GM12878 (cell line): ENCODE measurements at regions not wholly inside any gene's neighbourhood (a gene's known extent, or its start where the extent isn't known, plus 50 kb on each side); places are given as distances from the start of the nearest gene placed in this dataset.

Source experiments
- ATAC-seq: fragments of 200-7000 bp; cut with Tn5 transposase; 3 replicates; pipeline ENCODE4 v1.9.1; 2020; ENCODE audit warnings: mild to moderate bottlenecking, moderate library complexity
- BruUV-seq: library from RNA; stranded (reverse); fragments of 400-500 nt; replicated peaks from 2 replicates; lab custom pipeline; 2021; lab: Mats Ljungman, UMichigan
- CTCF ChIA-PET: fragments of 300-600 bp; sonication (Branson Sonifier 250); formaldehyde crosslinking; extraction: SDS; loops from one replicate; lab custom pipeline; 2021; ENCODE audit warnings: inconsistent platforms; lab: Yijun Ruan, JAX
- POLR2A ChIA-PET: fragments of 350-600 bp; formaldehyde crosslinking; extraction: SDS; loops from one replicate; lab custom pipeline; 2021; ENCODE audit warnings: inconsistent platforms; lab: Charles Lee
- RAD21 ChIA-PET: fragments of 300-600 bp; sonication (Branson Sonifier 250); formaldehyde crosslinking; loops from one replicate; lab custom pipeline; 2023; ENCODE audit warnings: antibody characterized with exemption; ENCODE audit not compliant: unreplicated experiment; lab: Charles Lee
- SMC1A ChIA-PET: fragments of 300-600 bp; sonication (Branson Sonifier 250); formaldehyde crosslinking; loops from one replicate; lab custom pipeline; 2023; ENCODE audit not compliant: unreplicated experiment, uncharacterized antibody; lab: Charles Lee
- DNase-seq: peaks from one replicate; pipeline ENCODE4 v3.0.0-alpha.2; 2011; ENCODE audit warnings: low read depth, low spot score
- FAIRE-seq: peaks from 3 replicates; lab custom pipeline; 2011; peaks lifted over from hg19 to GRCh38; lab: Jason Lieb, UNC
- H2AFZ ChIP-seq: 2 replicates; pipeline ENCODE4 v1.6.0; 2011; ENCODE audit warnings: low read depth, low read length, control low read depth; ENCODE audit not compliant: control insufficient read depth
- H3K27ac ChIP-seq: 2 replicates; pipeline ENCODE4 v1.5.1; 2011; ENCODE audit warnings: control low read depth; ENCODE audit not compliant: control insufficient read depth, insufficient read depth
- H3K27me3 ChIP-seq, 2 experiments: replicated peaks in 1 of 2; 2 replicates each; pipeline versions ENCODE4 v1.6.0 to v1.6.1; 2011; ENCODE audit warnings: low read length in 1 of 2; ENCODE audit not compliant: control insufficient read depth in 2 of 2, insufficient read depth in 2 of 2
- H3K36me3 ChIP-seq, 2 experiments: 2 replicates each; pipeline ENCODE4 v1.5.1; 2011; ENCODE audit warnings: low read length in 1 of 2; ENCODE audit not compliant: control insufficient read depth in 2 of 2, insufficient read depth in 2 of 2
- H3K4me1 ChIP-seq: 2 replicates; pipeline ENCODE4 v1.6.1; 2011; ENCODE audit warnings: mild to moderate bottlenecking, low read length, moderate library complexity, mixed read lengths; ENCODE audit not compliant: control insufficient read depth, insufficient read depth
- H3K4me2 ChIP-seq: 2 replicates; pipeline ENCODE4 v1.6.0; 2011; ENCODE audit warnings: control low read depth; ENCODE audit not compliant: control insufficient read depth, insufficient read depth
- H3K4me3 ChIP-seq: fragments of 200-600 bp; sonication (generic); 2 replicates; pipeline ENCODE4 v1.5.1; 2016
- H3K79me2 ChIP-seq: 2 replicates; pipeline ENCODE4 v1.6.0; 2011; ENCODE audit warnings: low read length; ENCODE audit not compliant: control insufficient read depth, insufficient read depth
- H3K9ac ChIP-seq: 2 replicates; pipeline ENCODE4 v1.8.0; 2011; ENCODE audit warnings: low read length, control low read depth, mixed read lengths; ENCODE audit not compliant: control insufficient read depth, insufficient read depth
- H3K9me3 ChIP-seq: replicated peaks from 3 replicates; pipeline ENCODE4 v1.5.1; 2011; ENCODE audit warnings: mild to moderate bottlenecking, low read length; ENCODE audit not compliant: control insufficient read depth, insufficient read depth
- H4K20me1 ChIP-seq: 2 replicates; pipeline ENCODE4 v1.6.0; 2011; ENCODE audit not compliant: control insufficient read depth, insufficient read depth
- CREM ChIP-seq: IDR thresholded peaks from 2 replicates; pipeline ENCODE4 v1.6.1; 2014; ENCODE audit warnings: antibody characterized with exemption, low read depth
- DPF2 ChIP-seq: fragments of 450-650 bp; IDR thresholded peaks from 2 replicates; pipeline ENCODE4 v1.6.1; 2017; ENCODE audit warnings: mild to moderate bottlenecking
- IKZF2 ChIP-seq, 2 experiments: fragments of 450-650 bp; IDR thresholded peaks; 2 replicates each; pipeline ENCODE4 v1.6.1; 2017; ENCODE audit warnings: mild to moderate bottlenecking in 2 of 2, moderate library complexity in 2 of 2
- MEF2B ChIP-seq: fragments of 450-650 bp; IDR thresholded peaks from 2 replicates; pipeline ENCODE4 v1.6.1; 2018; ENCODE audit warnings: mild to moderate bottlenecking, moderate library complexity; ENCODE audit not compliant: partially characterized antibody, poor library complexity, severe bottlenecking
- MTA2 ChIP-seq: fragments of 450-650 bp; IDR thresholded peaks from 2 replicates; pipeline ENCODE4 v1.6.1; 2016; ENCODE audit warnings: low read depth, mild to moderate bottlenecking, moderate library complexity
- PAX8 ChIP-seq: fragments of 450-650 bp; IDR thresholded peaks from 2 replicates; pipeline ENCODE4 v1.6.1; 2017; ENCODE audit warnings: mild to moderate bottlenecking, moderate library complexity
- SMC3 ChIP-seq: IDR thresholded peaks from 2 replicates; pipeline ENCODE4 v1.6.1; 2011; ENCODE audit warnings: low read length, improper control_type of control experiment, borderline replicate concordance
- STAT1 ChIP-seq: fragments of 450-650 bp; conservative IDR thresholded peaks from 2 replicates; pipeline ENCODE4 v1.6.1; 2014; ENCODE audit warnings: antibody characterized with exemption, mild to moderate bottlenecking
- TAF1 ChIP-seq: IDR thresholded peaks from 2 replicates; pipeline ENCODE4 v1.6.1; 2011; ENCODE audit warnings: mild to moderate bottlenecking, low read depth, low read length, borderline replicate concordance
- TCF3 ChIP-seq: IDR thresholded peaks from 2 replicates; pipeline ENCODE4 v1.6.1; 2012; ENCODE audit warnings: low read depth, mild to moderate bottlenecking, low read length, borderline replicate concordance; ENCODE audit not compliant: insufficient read depth
- YY1 ChIP-seq: IDR thresholded peaks from 2 replicates; pipeline ENCODE4 v1.6.1; 2011; ENCODE audit warnings: low read depth, mild to moderate bottlenecking, low read length
- ZBED1 ChIP-seq: IDR thresholded peaks from 2 replicates; pipeline ENCODE4 v1.6.1; 2016; ENCODE audit warnings: borderline replicate concordance
- ZSCAN29 ChIP-seq: fragments of 450-650 bp; IDR thresholded peaks from 2 replicates; pipeline ENCODE4 v1.6.1; 2017; ENCODE audit warnings: mild to moderate bottlenecking, moderate library complexity
- whole genome bisulfite sequencing: methylation state at CpG from one replicate; pipeline ENCODE4 v1.1.6; 2016; ENCODE audit warnings: low lambda C conversion rate; ENCODE audit not compliant: insufficient replicate concordance, insufficient coverage; ENCODE audit errors: missing lambda C conversion rate; 5-methylcytosine and 5-hydroxymethylcytosine counted together
- in situ Hi-C: fragments of 300-500 bp; cut with MboI; formaldehyde crosslinking; loops from 9 replicates; pipeline ENCODE4 v1.14.3; 2018; ENCODE audit warnings: mixed read lengths
- intact Hi-C: fragments of 100-400 bp; cut with micrococcal nuclease; formaldehyde crosslinking; loops from one replicate; pipeline ENCODE4 v1.14.2; 2022; ENCODE audit not compliant: unreplicated experiment

- POLR2A ChIA-PET = no interaction called here
- Histone ChIP-seq H3K36me3 (no peaks in the 10 kb centered on the region), H3K79me2 (no peaks in the 10 kb centered on the region), H4K20me1 (no peaks in the 10 kb centered on the region), H3K27ac (no peak overlapping the region), H3K4me3 (no peak overlapping the region), H3K9ac (no peak overlapping the region), H3K9me3 (no peaks in the 10 kb centered on the region), H3K4me2 (no peak overlapping the region), H3K27me3 (no peaks in the 10 kb centered on the region), H3K4me1 (no peaks in the 10 kb centered on the region), H2AFZ (no peak overlapping the region)
- TF ChIP-seq PAX8 (no peak), MTA2 (no peak), DPF2 (no peak), SMC3 (no peak), ZSCAN29 (no peak), ZBED1 (no peak), CREM (no peak), YY1 (no peak), TCF3 (no peak), TAF1 (no peak), IKZF2 (IDR thresholded peaks at IDR 0.05) (no peak), MEF2B (no peak), STAT1 (no peak)
- RAD21 ChIA-PET = interaction anchor here (0.7 kb wide), 1 partner anchor 414 kb away, joined by 3 read pairs; no protein-coding TSS in a partner anchor
- SMC1A ChIA-PET = no interaction called here
- ATAC-seq = no peak
- no TSS peak for BruUV-seq
- CTCF ChIA-PET = no interaction called here
- 41% methylated on average over 2 of the region's 2 CpGs for WGBS
- intact Hi-C loops (no loop called here), in situ Hi-C loops (no loop called here)
- FAIRE-seq = no peak
- DNase-seq = no peak
Measured at GRCh38 chr5:97820138-97820537, 637.1 kb upstream of the RIOK2 start.
